Retina (tissue), 1 donor: ENCODE measurements at regions not wholly inside any gene's neighbourhood (a gene's known extent, or its start where the extent isn't known, plus 50 kb on each side); places are given as distances from the start of the nearest gene placed in this dataset.
A peak's percentile ranks its signal among the peaks of the same experiment; 100 is the strongest.
"Not testable (repeated sequence)": the region's sequence is repeated elsewhere in the genome, so short reads cannot be mapped to it uniquely, and the experiment has no call there.

Source experiments
- DNase-seq: peaks from one replicate; pipeline ENCODE4 v3.0.0-alpha.2; 2016

GRCh38 chr18:78429127-78430108 lies 550.2 kb upstream of the SALL3 start:
- DNase-seq = no peak

DNA sequence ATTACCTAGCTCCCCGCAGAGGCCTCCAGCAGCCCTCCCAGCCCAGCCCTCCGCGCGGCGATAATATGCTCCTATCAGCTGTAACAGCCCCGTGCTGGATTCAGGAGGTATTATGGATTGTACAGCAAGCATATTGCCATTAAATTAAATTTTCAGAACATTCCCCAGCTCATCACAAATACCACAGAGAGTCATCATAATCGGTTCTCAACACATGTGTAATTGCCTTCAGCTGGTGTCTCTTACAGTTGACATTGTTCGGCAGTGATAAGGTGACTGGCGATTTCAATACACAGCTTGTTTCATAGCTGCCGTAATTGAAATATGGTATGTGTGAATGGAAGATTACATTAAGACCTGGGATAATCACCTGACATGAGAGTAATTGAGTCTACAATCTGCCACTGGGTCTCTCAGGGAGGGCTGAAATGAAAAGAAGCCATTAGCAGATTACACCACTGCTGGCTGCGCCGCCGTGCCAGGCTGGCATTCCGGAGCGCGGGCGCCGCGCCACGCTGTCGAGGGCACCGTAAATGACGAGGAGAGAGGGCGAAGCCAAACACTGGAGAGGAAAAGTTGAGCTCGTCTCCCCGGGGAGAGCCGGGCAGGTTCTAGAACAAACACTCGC lies 549.4 kb upstream of the SALL3 start:
- no peak for DNase-seq

DNA sequence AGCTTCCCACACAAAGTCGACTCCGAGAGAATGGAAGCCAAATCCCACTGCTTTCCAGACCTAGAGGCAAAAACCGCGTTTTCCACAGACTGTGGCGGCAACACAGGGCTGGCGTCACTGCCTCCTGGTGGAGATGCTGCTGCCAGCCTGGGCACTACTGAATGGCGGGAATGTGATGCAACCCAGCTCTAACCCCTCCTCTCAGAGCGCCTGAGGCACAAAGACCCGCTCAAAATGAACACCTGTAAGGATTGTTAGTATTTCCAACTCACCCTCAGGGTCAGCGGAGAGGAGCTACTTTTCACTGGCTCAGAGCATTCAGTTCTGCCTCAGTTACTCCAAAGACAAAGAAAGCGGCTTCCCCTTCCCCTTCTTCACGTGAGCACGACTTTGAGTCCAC lies 548.0 kb upstream of the SALL3 start:
- no peak for DNase-seq

- DNase-seq = peak; percentile 54
Observed at GRCh38 chr18:78433562-78433961, 546.1 kb upstream of the SALL3 start.

DNA sequence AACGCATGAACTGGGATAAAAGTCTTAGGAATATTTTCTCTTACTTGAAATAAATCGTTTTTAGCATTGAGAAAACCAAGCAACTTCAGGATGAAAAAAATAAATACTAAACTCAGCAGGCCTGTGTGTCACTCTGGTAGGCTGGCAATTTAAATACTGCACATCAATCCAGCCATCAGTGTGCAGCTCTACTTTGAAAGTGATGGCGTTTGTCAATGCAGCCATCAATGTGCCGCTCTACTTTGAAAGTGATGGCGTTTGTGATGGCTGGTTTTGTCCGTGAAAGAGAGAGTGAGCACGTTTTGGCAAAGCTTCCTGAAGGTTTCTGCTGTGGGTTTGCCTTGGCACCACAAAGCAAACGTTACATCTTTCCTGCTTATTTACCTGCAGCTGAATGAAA lies 543.5 kb upstream of the SALL3 start:
- no peak for DNase-seq

DNA sequence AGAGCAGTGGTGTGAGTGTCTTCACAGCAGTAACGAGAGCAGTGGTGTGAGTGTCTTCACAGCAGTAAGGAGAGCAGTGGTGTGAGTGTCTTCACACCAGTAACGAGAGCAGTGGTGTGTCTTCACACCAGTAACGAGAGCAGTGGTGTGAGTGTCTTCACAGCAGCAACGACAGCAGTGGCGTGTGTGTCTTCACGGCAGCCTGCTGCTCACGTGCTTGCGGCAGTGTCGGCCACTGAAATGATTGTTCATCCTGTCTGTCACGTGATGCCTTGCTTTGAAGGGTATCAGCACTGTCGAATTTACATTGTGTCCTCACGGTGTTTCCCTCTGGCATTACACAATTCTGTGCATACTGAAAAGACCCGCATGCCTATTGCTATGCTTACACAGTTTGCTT lies 541.4 kb upstream of the SALL3 start:
- DNase-seq = not testable (repeated sequence)

- DNase-seq = no peak
Observed at GRCh38 chr18:78445880-78446279, 533.7 kb upstream of the SALL3 start.

GRCh38 chr18:78447211-78447610 lies 532.4 kb upstream of the SALL3 start:
- DNase-seq = no peak

- no peak for DNase-seq
Observed at GRCh38 chr18:78448106-78448505, 531.5 kb upstream of the SALL3 start.

DNA sequence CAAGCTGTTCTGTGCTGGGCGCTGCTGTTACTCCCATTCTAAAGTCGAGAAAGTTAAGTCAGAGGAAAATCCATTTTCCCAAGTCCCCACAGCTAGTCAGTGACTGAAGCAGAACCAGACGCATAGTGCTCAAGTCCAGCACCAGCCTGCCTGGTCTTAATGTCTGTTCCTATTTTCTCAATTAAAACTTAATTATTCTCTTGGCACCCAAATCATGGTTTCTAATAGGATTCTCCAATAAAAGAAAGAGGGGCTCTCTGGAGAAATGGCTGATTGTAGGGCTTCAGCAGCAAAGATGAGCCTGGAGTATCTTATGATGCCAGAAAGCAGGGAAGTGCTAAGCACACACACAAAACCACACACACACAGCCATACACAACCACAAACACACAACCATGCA lies 531.0 kb upstream of the SALL3 start:
- no peak for DNase-seq

- DNase-seq = no peak
Observed at GRCh38 chr18:78454221-78454620, 525.4 kb upstream of the SALL3 start.

- DNase-seq = no peak
Observed at GRCh38 chr18:78455386-78455785, 524.2 kb upstream of the SALL3 start.

DNA sequence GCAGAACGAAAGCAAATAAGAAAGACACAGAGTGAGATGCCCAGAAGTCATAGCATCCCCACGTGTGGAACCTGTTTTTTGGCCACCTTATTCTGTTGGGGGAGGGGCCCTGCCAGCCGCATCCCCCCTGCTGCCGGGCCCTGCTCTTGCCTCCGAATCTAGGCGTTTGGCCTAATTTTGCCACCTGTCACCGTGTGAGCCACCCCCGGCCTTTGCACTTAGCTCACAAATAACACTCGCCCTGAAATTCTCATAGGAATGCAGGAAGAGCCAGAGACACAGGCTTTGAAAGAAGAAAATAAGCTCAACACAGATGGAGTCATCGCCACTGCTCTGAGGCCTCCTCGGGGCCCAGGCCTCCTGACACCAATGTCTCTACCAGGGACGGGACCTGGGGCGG lies 522.6 kb upstream of the SALL3 start:
- no peak for DNase-seq

GRCh38 chr18:78457731-78458130 lies 521.9 kb upstream of the SALL3 start:
- no peak for DNase-seq

- DNase-seq = no peak
Observed at GRCh38 chr18:78458356-78458755, 521.3 kb upstream of the SALL3 start.

- DNase-seq = no peak
Observed at GRCh38 chr18:78459668-78460067, 520.0 kb upstream of the SALL3 start.

DNA sequence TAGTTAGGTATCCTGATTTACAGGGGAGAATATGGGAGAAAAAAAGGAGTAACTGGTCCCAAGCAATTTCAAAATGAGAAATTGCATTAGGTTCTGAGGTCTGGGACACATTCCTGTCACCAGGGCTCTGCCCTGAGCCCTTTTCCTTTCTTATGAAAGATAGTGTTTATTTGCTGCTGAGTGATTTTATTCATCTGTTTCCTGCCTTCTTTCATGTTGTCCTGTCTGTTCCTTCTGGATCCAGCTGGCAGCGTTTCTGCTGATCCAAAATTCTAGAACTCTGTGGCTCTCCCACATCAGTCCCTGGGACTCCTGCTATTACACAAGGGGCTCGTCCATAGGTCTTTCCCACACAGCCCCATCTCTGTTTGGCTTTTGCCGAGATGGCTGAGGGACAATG lies 519.1 kb upstream of the SALL3 start:
- no peak for DNase-seq

GRCh38 chr18:78473563-78473962 lies 506.1 kb upstream of the SALL3 start:
- no peak for DNase-seq

DNA sequence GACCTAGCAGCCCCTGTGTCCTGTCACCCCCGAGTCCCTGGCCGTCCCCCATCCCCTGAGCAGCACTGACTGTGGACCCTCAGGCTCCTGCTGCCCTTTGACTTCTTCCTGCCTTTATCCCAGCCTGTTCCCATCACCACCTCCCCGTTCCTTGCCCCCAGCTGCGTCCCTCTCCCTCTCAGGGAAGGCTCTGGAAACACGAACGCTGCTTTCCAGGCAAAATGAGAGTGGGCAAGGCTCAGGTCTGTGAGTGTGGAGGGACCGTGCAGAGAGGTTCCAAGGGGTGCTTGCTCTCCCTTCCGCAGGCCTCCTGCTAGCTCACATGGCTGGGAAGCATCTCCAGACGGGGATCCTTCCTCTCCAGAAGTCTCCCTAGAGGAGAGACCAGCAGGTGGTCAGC lies 501.8 kb upstream of the SALL3 start:
- DNase-seq = no peak

DNA sequence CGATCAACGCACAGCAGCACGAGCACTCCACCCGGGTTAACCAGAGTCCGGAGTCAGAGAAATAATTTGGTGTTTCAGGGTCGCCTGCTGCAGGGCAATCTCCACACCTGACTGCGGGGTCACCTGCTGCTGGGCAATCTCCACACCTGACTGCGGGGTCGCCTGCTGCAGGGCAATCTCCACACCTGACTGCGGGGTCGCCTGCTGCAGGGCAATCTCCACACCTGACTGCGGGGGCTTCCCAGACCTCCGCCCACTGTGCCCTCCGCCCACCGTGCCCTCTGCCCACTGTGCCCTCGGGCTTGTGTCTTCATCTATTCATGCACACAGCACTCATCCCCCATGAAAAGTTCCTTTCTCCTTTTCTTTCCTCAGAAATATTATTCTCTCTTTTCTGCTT lies 500.2 kb upstream of the SALL3 start:
- no peak for DNase-seq

DNA sequence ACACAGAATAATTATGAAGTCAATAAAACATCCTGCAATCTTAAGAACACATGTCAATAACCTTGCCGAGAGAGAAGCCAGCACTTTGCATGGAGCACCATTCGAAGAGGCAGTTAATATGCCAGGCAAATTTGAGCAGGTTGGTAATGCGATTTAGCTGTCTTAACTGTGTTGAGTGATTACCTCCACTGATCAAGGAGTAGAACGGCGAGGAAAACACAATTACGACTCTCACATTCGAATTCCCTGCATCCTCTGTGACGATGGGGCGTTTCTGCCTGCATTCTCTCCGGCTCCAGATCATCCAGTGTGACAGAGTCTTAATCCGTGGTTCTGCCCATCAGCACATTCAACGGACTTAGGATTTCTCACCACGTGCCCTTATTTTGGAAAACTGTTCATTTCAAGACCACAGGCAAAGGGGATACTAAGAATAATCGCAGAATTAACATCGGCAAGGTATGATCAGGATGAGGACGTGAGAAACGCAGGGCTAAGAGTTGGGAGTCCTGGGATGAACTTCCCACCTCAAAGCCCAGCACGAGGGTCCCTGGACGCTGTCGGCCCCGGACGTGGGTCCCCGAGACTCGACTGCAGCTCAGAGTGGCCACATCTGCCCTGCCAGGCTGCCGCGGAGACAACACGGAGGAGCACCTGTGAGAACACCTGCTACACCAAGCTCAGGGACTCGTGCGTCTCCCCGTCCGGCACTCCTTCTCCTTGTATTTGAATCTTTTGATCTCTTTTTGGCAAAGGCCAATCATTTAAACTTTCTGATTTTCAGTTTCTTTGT lies 499.2 kb upstream of the SALL3 start:
- no peak for DNase-seq

GRCh38 chr18:78482378-78482777 lies 497.2 kb upstream of the SALL3 start:
- DNase-seq = no peak

DNA sequence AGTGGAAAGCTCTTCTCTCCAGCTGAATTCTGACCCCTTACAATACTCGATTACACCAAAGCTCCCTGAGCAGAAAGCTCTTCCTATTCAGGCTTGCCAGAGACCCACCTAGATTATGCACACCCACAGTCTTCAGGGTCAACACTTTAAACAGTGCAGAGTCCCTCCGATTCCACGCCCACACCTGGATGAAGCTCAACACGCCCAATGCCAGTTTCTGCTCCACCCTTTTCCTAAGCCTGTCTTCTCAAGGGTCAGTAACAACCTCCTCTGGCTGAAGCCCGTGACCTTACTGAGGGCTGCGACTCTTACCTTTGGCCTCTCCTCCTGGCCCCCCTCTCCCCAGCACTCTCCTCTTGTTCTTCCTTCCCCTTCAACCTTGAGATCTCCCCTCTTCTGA lies 492.0 kb upstream of the SALL3 start:
- DNase-seq = no peak
